HK-2 (cell line): ENCODE measurements at regions not wholly inside any gene's neighbourhood (a gene's known extent, or its start where the extent isn't known, plus 50 kb on each side); places are given as distances from the start of the nearest gene placed in this dataset.

ENCODE experiments used
- DNase-seq: peaks from one replicate; pipeline ENCODE4 v3.0.0-alpha.2; 2018; ENCODE audit not compliant: unreplicated experiment

DNA sequence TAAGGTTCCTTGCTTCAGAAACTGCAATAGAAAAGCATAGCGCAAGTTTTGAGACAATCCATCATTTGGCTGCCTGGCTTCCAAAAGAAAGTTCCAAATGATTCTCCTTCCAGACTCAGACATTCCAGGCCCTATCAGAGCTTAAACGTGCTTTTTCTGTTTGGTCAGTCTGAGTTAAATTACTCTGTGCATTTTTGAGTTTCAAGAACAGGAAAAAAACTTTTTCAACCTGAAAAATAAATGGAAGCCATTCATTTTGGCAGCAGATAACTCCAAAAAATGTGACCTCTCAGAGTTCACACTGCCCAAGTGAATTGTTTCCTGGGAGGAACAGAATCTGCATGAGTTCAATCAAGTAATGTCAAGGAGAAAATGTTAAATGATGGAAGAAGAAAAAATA lies 354.2 kb downstream of the CXCL12 start:
- DNase-seq = no peak

GRCh38 chr10:44030132-44030531 lies 354.8 kb downstream of the CXCL12 start:
- DNase-seq = no peak

DNA sequence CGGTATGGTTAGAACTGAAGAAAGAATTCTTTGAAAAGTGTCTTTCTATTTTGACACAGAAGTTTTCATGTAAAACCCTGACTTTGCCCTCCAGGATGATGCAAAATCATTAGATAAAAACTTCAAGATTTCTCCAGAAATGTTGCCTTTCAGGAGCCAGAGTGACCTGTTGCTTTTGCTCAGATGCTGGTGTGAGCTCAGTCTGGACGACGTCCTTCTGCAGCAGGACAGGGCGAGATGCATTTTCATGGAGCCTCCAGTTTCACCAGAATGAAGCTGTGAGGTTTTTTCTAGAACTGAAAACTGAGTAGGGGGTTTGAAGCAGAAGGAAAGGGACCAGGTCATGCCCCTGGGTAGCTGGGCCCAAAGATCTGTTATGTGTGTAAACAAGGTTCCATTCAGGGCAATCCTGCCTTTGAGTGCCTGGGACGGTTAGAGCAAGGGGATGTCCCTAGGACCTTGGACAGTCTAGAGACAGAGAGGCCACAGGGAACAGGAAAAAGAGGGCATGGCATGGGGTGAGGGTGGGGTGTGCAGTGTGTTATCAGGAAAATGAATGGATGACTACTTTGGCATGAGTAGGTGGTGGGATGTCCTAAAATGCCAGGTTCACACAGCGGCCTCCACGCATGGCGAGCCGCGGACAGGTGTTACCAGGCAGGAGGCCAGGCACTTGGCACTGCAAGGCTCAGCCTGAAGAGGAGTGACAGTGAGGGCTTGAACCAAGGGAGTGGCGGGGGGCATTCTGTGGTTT lies 356.3 kb downstream of the CXCL12 start:
- DNase-seq = no peak

GRCh38 chr10:44024356-44025116 lies 360.4 kb downstream of the CXCL12 start:
- DNase-seq = no peak

DNA sequence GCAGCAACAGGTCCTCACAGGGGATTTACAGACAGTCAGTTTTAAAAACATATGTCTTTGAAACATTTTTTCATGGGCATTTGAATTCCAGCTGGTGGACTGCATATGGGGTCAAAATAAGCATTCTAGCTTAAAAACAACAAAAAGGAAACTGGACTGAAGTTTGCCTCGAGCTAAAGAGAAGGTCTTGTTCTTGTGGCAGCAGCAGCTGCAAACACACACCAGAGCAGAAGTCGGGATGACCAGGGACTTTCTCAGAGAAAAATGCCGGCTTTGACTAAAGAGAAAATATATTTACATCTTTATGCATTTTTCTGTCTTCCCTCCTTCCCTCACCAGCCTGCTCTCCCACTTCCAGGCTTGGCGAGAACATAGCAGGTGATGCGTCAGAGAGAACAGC lies 361.4 kb downstream of the CXCL12 start:
- no peak for DNase-seq

DNA sequence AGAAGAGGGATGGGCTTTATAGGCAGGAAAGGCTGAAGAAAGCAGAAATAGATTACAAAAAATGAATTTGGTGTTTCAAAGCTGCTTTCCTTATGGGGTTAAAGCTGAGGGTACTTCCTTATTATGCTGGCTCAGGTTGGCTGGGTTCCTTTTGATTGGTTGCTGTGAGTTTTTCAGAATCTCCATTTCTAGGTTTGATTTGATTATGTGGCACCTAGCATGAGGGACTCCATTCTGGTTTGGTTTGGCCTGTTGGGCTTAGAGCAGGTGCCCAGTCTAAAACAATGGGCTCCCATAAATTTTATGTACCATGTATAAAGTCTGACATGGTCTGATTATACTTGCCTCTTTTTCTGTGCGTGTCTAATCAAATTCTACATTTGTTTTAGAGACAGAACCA lies 362.7 kb downstream of the CXCL12 start:
- no peak for DNase-seq

GRCh38 chr10:44020322-44021111 lies 364.4 kb downstream of the CXCL12 start:
- DNase-seq = no peak

GRCh38 chr10:44017483-44018145 lies 367.3 kb downstream of the CXCL12 start:
- no peak for DNase-seq

GRCh38 chr10:44016589-44017482 lies 368.1 kb downstream of the CXCL12 start:
- no peak for DNase-seq

DNA sequence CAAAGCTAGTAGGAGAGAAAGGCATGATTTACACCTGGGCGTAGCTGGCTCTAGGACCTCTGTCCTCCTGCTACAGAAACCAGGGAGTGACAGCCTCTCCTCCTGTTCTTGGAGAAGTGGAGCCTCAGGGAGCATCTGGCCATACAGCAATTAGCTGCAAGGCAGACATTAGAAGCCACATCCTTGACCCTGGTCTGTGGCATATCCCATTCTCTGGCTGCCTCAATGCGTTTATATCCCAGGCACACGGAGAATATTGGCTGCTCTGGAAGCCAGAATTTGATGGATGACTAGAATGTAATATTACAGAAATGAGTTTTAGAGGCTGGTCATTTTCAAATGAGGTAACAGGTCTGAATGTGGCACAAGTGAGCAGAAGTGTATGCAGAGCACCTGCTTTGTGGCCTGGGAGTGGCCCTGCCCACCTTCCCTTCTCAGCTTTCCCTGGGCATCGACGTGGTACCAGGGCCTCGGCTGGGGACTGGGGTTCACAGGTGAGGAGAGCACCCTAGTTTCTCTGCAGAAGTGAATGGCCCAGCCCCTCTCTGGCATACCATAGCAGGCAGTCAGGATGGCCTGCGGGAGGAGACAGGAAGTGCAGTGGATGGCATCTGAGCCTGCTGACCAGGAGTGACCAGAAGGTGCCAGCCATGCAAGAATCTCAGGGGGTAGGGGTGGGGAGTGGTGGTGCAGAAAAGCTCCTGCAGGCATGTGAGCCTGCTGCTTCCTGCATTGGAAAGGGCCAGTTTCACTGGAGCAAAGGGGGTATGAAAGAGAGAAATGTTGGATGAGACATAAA lies 367.2 kb upstream of the ZNF32 start:
- no peak for DNase-seq

- DNase-seq = no peak
Measured at GRCh38 chr10:44014644-44015250, 366.1 kb upstream of the ZNF32 start.

GRCh38 chr10:44013981-44014380 lies 365.3 kb upstream of the ZNF32 start:
- no peak for DNase-seq

- no peak for DNase-seq
Measured at GRCh38 chr10:44012921-44013320, 364.2 kb upstream of the ZNF32 start.

- no peak for DNase-seq
Measured at GRCh38 chr10:44011603-44011981, 362.9 kb upstream of the ZNF32 start.

DNA sequence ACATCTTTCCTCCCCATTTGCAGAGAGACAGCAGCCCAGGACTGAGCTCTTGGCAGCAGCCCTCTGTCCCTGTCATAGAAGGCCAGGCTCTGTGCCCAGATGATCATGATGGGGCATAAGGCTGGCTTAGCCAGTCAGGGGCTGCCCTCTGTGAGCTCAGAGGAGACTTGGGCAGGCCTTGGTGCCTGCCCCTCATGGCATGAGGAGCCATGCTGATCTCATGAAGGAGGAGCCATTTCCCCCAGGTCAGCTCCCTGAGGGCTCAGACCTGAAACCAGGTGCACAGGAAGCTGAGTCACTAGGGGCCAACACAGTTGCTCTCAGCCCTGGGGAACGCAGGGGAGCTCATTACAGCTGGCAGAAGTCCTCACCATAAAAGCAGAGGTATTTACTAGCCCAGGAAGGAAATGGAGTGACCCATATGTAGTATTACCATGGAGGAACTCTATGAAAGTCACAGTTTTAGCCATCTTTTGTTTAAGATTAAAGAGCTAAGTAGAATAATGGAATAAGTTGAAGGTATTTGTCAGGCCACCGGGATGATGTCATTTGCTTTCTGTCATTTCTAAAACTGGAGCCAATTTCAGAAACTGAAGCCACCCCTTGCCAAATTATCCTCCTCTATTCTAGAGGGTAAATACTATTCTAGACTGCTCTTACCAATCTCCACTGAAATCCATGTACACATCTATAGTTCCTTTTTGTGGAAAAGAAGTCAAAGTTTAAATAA lies 362.4 kb upstream of the ZNF32 start:
- peak; percentile 8 for DNase-seq

DNA sequence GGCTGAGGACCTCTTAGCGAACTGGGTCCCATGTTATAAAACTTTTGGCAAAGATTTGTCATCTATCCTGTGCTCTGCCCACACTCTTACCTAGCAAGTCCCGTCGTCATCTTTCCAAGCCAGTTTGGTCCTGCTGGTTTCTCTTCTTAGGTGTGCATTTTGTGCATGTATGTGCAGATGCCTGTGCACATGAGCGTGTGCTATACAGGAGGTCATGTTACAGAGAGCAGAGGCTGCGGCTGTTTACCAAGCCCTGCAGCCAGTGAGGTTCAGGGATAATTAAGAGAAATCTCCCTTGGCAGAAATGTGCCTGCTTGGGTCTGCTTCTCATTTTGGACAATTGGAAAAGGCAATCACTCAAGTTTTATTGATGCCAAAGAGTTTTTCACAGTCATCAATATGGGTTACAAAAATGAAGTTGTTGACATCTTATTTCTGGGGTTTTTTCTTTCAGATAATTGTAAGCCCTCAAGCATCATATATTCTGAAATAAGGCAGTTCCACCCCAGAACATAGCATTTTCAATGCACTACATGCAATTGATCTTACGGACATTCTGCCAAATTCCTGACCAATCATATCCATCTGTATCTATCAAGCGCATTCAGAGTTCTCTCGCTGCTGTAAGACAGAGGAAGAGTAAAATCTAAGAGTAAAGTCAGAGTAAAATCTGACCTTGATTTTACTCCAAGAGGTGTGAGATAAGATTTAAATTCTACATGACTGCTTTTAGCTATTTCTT lies 361.4 kb upstream of the ZNF32 start:
- DNase-seq = no peak

DNA sequence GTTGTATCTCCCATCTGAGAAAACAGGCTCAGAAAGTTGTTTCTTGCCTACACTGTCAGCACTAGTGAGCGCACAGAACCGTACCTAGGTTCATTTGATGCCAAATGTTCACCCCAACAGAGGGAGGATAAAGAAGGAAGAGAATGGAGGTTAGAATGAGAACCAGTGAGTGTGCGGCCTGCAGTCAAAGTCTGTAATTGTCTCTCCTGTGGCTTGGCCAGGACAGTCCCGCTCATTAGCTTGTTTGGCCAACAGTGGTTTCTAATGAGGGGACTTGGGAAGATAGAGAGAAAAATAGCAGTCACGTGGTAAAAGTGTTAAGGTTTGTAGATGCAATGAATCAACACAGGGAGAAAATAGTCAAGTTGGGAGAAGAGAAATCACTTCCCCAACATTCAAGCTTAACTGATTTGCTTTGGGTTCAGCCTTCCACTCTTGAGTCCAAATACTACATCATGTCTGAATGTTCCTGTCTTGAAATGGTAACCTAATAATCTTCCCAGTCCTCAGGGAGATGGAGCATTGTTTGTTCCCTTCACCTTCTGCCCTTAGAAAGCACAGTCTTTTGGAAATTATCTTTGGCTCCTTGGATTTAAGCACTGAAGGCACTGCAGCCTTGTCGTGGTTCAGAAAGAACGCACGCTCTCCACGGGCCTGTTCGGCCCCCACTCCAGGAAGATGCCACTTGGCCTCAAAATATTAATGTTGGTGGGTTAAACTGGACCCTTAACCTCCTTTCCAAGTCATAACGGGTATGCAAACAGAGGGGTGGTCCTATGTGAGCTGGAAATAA lies 360.4 kb upstream of the ZNF32 start:
- no peak for DNase-seq
